DOHH2 (cell line): ENCODE measurements at regions not wholly inside any gene's neighbourhood (a gene's known extent, or its start where the extent isn't known, plus 50 kb on each side); places are given as distances from the start of the nearest gene placed in this dataset.

Experiments
- EZH2phosphoT487 ChIP-seq: fragments of 200-600 bp; sonication (generic); IDR thresholded peaks from 2 replicates; pipeline ENCODE4 v1.6.1; 2017; ENCODE audit warnings: borderline replicate concordance, mild to moderate bottlenecking, antibody characterized with exemption, low read length, moderate library complexity, mixed read lengths
- TF ChIP-seq, protein P1 (sequence below): fragments of 200-600 bp; sonication (generic); IDR thresholded peaks from one replicate; pipeline ENCODE4 v1.5.1; 2014; ENCODE audit warnings: antibody characterized with exemption, mild to moderate bottlenecking, low read depth, low read length; ENCODE audit not compliant: poor library complexity, severe bottlenecking

DNA sequence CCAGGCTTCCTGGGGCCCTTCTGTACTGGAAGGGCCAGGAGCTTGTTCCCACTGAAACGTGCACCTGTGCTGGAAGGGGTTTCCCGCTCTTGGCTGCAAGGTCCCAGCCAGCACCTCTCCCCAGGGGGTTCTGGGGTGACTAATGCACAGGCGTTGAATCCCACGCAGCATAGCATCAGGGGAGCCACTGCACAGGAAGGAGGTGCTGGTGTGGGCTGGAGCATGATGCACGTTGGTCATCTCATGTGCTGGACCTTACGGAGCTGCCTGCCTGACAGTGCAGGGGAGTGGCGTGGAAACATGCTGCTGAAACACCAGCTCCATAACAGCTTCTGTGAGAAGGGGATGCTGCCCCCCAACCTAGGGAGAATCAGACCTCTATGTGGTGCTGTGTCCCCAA is 623.0 kb downstream of the AACS start:
- TF ChIP-seq, protein P1, sequence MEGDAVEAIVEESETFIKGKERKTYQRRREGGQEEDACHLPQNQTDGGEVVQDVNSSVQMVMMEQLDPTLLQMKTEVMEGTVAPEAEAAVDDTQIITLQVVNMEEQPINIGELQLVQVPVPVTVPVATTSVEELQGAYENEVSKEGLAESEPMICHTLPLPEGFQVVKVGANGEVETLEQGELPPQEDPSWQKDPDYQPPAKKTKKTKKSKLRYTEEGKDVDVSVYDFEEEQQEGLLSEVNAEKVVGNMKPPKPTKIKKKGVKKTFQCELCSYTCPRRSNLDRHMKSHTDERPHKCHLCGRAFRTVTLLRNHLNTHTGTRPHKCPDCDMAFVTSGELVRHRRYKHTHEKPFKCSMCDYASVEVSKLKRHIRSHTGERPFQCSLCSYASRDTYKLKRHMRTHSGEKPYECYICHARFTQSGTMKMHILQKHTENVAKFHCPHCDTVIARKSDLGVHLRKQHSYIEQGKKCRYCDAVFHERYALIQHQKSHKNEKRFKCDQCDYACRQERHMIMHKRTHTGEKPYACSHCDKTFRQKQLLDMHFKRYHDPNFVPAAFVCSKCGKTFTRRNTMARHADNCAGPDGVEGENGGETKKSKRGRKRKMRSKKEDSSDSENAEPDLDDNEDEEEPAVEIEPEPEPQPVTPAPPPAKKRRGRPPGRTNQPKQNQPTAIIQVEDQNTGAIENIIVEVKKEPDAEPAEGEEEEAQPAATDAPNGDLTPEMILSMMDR = no peak
- TF ChIP-seq EZH2phosphoT487 = no peak
